ENCODE measurements at regions not wholly inside any gene's neighbourhood (a gene's known extent, or its start where the extent isn't known, plus 50 kb on each side); places are given as distances from the start of the nearest gene placed in this dataset.

DNA sequence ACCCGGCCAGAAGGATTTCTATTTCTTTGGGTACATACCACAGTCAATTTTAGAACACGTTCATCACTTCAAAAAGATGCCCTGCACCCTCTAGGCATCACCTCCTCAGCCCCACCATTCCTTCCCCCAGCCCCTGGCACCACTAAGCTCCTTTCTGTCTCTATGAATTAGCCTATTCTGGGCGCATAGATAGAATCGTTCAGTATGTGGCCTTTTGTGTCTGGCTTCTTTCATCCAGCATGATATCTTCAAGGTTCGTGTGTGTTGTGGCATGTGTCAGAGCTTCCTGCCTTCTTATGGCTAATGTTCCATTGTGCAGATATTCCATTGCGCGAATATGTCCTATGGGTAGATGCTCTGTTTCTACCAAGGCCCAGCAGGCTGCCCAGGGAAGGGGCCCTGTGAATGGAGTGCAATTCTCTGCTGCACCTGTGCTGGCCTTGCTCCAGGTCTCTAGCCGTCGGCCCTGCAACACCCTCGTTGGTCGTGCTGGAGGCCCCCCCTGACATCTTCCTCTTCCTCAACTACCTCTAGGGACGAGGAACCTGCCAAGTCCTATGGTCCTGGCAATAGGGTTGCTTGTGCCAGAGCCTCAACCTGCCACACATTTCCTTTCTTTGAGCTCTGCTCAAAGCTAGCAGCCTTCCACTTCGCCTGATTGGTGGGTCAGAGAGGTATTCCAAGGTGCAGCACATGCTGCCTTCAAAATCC, 113.5 kb downstream of the RIPK4 start:
- CTCF ChIA-PET, result interaction anchor here (0.5 to 1.7 kb wide), 10 partner anchors 18 to 164 kb away, joined by 3 to 14 read pairs (median 3); no protein-coding TSS in a partner anchor

DNA sequence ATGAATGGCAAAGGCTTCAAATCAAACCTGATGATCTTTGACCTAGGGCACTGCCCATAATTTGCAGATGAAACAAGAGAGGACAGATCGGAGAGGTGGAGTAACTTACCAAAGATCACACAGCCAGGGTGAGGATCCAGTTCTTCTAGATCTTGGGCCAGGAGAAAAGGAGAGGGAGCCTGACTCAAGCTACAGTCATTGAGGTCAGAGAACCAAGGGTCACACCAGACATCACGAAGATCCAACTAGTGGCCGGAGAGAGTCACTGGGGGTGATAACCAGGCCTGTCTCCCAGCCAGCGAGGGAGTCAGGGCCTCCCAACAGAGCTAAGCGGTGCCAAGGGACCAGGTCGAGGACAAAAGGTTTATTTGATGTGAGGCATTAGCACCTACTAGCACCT, 115.0 kb downstream of the RIPK4 start:
- no peak overlapping the region for H3K27ac Mint-ChIP-seq (ENCODE audit: low read depth, unreplicated experiment)
- DNase-seq (ENCODE audit: unreplicated experiment), result no peak
- BruUV-seq (replicated peaks), result no TSS peak
- no peak overlapping the region for H3K4me3 Mint-ChIP-seq (ENCODE audit: unreplicated experiment)
- no peaks in the 10 kb centered on the region for H3K9me3 Mint-ChIP-seq (ENCODE audit: unreplicated experiment)
- H3K36me3 Mint-ChIP-seq (ENCODE audit: insufficient read depth, unreplicated experiment), result no peaks in the 10 kb centered on the region
- TF ChIP-seq, protein P1, sequence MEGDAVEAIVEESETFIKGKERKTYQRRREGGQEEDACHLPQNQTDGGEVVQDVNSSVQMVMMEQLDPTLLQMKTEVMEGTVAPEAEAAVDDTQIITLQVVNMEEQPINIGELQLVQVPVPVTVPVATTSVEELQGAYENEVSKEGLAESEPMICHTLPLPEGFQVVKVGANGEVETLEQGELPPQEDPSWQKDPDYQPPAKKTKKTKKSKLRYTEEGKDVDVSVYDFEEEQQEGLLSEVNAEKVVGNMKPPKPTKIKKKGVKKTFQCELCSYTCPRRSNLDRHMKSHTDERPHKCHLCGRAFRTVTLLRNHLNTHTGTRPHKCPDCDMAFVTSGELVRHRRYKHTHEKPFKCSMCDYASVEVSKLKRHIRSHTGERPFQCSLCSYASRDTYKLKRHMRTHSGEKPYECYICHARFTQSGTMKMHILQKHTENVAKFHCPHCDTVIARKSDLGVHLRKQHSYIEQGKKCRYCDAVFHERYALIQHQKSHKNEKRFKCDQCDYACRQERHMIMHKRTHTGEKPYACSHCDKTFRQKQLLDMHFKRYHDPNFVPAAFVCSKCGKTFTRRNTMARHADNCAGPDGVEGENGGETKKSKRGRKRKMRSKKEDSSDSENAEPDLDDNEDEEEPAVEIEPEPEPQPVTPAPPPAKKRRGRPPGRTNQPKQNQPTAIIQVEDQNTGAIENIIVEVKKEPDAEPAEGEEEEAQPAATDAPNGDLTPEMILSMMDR (IDR thresholded peaks at IDR 0.05; ENCODE audit: unreplicated experiment), result no peak
- H3K27me3 Mint-ChIP-seq (ENCODE audit: insufficient read depth, unreplicated experiment), result no peaks in the 10 kb centered on the region
- peaks cover 50% of the 10 kb centered on the region for H3K4me1 Mint-ChIP-seq (ENCODE audit: insufficient read depth, unreplicated experiment)
- ChIA-PET POLR2A (interaction anchor here (0.8 kb wide), 1 partner anchor 27 kb away, joined by 4 read pairs; no protein-coding TSS in a partner anchor), CTCF (interaction anchor here (0.6 to 0.7 kb wide), 2 partner anchors 20 to 39 kb away, joined by 3 to 4 read pairs; no protein-coding TSS in a partner anchor)
- intact Hi-C loops (cut with micrococcal nuclease), result no loop called here

More for the DNA sequence above, 113.5 kb downstream of the RIPK4 start:
- peaks cover 40% of the 10 kb centered on the region for H3K4me1 Mint-ChIP-seq (ENCODE audit: insufficient read depth, unreplicated experiment)
- intact Hi-C loops (cut with micrococcal nuclease), result no loop called here
- no TSS peak for BruUV-seq (replicated peaks)
- TF ChIP-seq, protein P1 (IDR thresholded peaks at IDR 0.05; ENCODE audit: unreplicated experiment), result no peak
- H3K4me3 Mint-ChIP-seq (ENCODE audit: unreplicated experiment), result peak overlapping the region; percentile 39
- no peak for DNase-seq (ENCODE audit: unreplicated experiment)
- no peaks in the 10 kb centered on the region for H3K9me3 Mint-ChIP-seq (ENCODE audit: unreplicated experiment)
- POLR2A ChIA-PET, result interaction anchor here (0.6 to 3.3 kb wide), 16 partner anchors 9 to 164 kb away, joined by 3 to 34 read pairs (median 5); no protein-coding TSS in a partner anchor
- H3K36me3 Mint-ChIP-seq (ENCODE audit: insufficient read depth, unreplicated experiment), result no peaks in the 10 kb centered on the region
- no peaks in the 10 kb centered on the region for H3K27me3 Mint-ChIP-seq (ENCODE audit: insufficient read depth, unreplicated experiment)
- peak overlapping the region; percentile 64 for H3K27ac Mint-ChIP-seq (ENCODE audit: low read depth, unreplicated experiment)

DNA sequence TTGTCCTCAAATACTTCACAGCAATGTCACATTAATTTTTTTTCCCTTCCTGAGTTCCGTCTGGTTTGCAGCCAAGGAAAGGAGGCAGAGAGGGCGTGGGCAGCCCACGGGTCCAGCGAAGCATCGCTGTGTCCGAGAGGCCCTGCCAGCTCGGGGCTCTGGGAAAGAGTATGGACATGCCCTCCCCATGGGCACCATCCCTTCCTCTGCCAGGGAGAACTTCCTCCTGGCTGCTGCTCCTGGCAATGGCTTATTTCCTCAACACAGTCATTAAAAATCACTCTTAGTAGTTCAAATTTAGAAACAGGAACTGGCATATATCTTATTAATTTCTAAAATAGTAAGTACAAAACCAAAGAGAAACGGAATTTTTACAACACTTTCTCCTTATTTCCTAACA, 115.4 kb downstream of the RIPK4 start:
- Mint-ChIP-seq H3K27ac (ENCODE audit: low read depth, unreplicated experiment) (no peak overlapping the region), H3K27me3 (ENCODE audit: insufficient read depth, unreplicated experiment) (no peaks in the 10 kb centered on the region), H3K4me1 (ENCODE audit: insufficient read depth, unreplicated experiment) (peaks cover 50% of the 10 kb centered on the region), H3K36me3 (ENCODE audit: insufficient read depth, unreplicated experiment) (no peaks in the 10 kb centered on the region), H3K4me3 (ENCODE audit: unreplicated experiment) (no peak overlapping the region), H3K9me3 (ENCODE audit: unreplicated experiment) (no peaks in the 10 kb centered on the region)
- intact Hi-C loops (cut with micrococcal nuclease), result no loop called here
- TF ChIP-seq, protein P1 (IDR thresholded peaks at IDR 0.05; ENCODE audit: unreplicated experiment), result no peak
- BruUV-seq (replicated peaks), result no TSS peak
- CTCF ChIA-PET, result interaction anchor here (0.7 kb wide), 1 partner anchor 20 kb away, joined by 4 read pairs; no protein-coding TSS in a partner anchor
- POLR2A ChIA-PET, result no interaction called here
- no peak for DNase-seq (ENCODE audit: unreplicated experiment)

DNA sequence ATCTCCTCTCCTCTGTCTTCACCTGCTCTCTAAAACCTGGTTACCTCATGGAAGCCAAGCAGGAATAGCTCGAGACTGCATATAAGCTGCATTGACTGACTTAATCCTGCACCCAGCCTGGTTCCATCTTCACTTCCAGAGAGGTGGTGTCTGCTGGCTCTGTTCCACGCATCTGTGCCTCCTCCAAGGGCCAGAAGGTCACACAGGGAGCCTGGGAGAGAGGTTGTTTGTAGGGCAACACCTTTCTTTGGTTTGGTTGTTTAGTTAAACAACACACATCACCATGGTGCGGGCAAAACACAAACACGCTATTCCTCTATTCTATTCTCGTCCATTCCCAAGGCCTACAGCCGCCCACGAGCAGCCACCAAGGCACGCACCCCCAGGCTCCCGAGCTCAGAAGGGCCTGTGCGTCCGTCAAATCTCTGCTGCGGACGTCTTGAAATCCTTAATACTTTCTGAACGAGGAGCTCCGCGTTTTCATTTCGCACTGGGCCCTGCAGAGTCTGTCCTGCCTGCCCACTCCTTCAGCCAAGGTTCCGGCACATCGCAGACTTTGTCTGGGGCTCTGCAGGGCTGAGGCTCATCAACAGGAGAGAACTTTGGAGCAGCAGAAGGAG, 116.2 kb downstream of the RIPK4 start:
- POLR2A ChIA-PET, result interaction anchor here (0.6 to 5.3 kb wide), 4 partner anchors 9 to 115 kb away, joined by 3 to 21 read pairs (median 4); no protein-coding TSS in a partner anchor
- BruUV-seq (replicated peaks), result no TSS peak
- no peak overlapping the region for H3K27ac Mint-ChIP-seq (ENCODE audit: low read depth, unreplicated experiment)

More for the DNA sequence above, 116.2 kb downstream of the RIPK4 start:
- Mint-ChIP-seq H3K36me3 (ENCODE audit: insufficient read depth, unreplicated experiment) (no peaks in the 10 kb centered on the region), H3K27me3 (ENCODE audit: insufficient read depth, unreplicated experiment) (no peaks in the 10 kb centered on the region), H3K9me3 (ENCODE audit: unreplicated experiment) (no peaks in the 10 kb centered on the region), H3K4me3 (ENCODE audit: unreplicated experiment) (no peak overlapping the region), H3K4me1 (ENCODE audit: insufficient read depth, unreplicated experiment) (peaks cover 47% of the 10 kb centered on the region)
- no peak for DNase-seq (ENCODE audit: unreplicated experiment)
- CTCF ChIA-PET, result interaction anchor here (0.8 kb wide), 1 partner anchor 35 kb away, joined by 3 read pairs; no protein-coding TSS in a partner anchor
- intact Hi-C loops (cut with micrococcal nuclease), result no loop called here
- TF ChIP-seq, protein P1 (IDR thresholded peaks at IDR 0.05; ENCODE audit: unreplicated experiment), result no peak
